GM12873 (cell line): ENCODE measurements at regions not wholly inside any gene's neighbourhood (a gene's known extent, or its start where the extent isn't known, plus 50 kb on each side); places are given as distances from the start of the nearest gene placed in this dataset.

Experiments used
- TF ChIP-seq, protein P1 (sequence below): IDR thresholded peaks from 2 replicates; pipeline ENCODE4 v1.5.1; 2012; ENCODE audit warnings: low read depth, mild to moderate bottlenecking, moderate library complexity, low read length, control low read depth; ENCODE audit not compliant: insufficient read depth; ENCODE audit errors: missing control alignments

DNA sequence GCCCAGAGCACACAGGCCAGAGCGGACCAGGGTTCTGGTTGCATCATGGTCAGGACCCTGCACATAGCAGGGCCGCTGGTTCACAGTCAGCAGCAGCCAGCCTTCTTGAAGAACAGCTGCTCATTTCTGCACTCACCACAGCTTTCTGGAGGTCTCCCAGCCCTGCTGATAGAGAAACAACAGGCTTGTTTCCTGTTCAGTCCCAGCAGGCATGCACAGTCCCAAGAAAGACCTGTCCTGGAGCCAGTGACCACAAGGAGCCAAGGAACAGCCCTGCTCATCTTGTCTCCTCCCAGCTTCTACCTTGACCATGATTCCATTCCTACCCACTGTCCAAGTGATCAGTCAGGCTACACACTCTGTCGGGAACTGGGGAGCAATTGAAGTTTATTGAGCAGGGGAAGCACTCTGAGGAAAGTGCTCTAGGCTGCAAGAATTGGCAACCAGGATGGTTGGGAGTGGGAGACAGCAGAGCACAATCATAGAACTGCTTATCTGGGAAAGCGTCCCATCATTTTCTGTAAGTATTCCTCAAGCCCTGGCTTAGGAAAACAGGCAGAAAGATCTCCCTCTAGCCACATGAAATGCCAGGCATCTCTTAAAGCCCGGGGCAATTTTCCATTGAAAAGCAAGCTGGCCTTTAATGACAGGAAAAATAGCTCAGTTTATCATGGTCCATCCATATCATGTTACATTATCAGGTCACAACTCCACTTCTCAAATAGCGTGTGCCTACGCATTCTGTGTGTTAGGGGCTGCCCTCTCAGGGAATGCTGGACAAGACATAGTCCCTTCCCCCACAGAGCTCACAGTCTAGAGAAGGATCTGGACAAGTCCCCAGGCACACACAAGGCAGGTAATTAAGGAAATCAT is 155.4 kb upstream of the FOXF1 start:
- TF ChIP-seq, protein P1, sequence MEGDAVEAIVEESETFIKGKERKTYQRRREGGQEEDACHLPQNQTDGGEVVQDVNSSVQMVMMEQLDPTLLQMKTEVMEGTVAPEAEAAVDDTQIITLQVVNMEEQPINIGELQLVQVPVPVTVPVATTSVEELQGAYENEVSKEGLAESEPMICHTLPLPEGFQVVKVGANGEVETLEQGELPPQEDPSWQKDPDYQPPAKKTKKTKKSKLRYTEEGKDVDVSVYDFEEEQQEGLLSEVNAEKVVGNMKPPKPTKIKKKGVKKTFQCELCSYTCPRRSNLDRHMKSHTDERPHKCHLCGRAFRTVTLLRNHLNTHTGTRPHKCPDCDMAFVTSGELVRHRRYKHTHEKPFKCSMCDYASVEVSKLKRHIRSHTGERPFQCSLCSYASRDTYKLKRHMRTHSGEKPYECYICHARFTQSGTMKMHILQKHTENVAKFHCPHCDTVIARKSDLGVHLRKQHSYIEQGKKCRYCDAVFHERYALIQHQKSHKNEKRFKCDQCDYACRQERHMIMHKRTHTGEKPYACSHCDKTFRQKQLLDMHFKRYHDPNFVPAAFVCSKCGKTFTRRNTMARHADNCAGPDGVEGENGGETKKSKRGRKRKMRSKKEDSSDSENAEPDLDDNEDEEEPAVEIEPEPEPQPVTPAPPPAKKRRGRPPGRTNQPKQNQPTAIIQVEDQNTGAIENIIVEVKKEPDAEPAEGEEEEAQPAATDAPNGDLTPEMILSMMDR, result no peak

DNA sequence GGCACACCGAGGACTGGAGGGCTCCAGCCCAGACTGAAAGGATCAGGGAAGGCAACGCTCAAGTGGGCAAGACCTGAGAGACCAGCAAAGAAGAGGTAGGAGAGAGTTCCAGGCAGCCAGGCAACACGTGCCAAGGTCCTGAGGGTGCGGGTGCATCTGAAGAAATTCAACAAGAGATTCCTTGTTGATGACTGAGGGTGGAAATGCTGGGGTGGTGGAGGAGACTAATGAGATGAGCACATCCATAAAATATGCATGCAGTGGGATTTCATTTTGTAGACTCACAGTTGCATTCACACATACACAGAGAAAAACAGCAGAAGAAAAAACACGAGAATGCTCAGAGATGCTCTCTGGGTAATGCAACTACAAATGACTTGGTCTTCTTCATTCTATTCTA is 154.8 kb upstream of the FOXF1 start:
- TF ChIP-seq, protein P1, result no peak

DNA sequence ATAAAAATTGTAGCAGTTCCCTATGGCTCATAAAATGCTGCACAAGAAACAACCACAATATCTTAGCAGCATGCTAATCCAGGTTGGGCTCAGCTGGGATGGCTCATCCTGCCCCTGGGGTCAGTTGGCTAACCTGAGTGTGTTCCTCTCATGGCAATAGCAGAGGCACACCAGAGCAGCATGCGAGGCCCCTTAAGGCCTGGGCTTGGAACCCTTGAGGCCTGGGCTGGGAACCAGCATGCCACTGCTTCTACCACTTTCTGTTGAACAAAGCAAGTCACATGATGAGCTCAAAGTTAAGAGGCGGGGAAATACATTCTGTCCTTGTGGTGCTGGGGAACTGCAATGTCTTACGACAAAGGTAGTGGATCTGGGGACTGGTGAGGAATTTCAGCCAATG is 154.4 kb upstream of the FOXF1 start:
- TF ChIP-seq, protein P1, result no peak

DNA sequence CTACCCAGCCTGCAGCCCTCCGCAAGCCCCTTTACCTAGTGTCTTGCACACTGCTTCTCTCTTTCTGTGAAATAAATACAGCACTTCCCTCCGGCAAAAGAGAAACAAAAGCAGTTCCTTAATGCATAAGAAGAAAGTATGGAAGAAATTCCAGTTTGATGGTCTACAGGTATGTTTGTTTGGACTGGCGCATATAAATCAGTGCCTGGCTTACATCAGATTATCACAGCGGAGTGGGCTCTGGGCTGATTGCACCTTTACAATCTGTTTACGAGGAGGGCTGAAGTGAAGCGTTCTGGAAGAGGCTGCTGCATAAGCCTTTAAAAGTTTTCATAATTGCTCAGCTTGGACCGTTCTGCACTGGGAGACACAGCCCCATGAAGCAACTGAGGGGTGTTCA is 153.5 kb upstream of the FOXF1 start:
- TF ChIP-seq, protein P1, result no peak

DNA sequence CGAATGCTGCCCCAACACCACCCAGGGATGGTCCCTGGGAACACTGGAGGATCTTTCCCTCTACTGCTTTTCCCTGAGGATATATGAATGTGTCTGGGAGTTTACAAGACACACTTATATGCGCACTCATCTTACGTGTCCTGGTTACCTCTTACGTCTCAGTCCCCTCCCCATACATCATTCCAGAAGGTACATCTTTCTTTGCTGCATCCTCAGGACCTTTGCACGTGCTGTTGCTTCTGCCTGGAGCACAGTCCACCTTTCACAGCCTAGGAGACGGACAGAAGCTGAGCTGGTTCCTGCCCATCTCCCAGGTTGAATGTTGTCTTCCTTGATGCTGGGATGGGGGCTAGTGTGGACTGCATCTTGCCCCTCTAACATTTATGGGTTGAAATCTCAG is 153.0 kb upstream of the FOXF1 start:
- TF ChIP-seq, protein P1, result no peak

DNA sequence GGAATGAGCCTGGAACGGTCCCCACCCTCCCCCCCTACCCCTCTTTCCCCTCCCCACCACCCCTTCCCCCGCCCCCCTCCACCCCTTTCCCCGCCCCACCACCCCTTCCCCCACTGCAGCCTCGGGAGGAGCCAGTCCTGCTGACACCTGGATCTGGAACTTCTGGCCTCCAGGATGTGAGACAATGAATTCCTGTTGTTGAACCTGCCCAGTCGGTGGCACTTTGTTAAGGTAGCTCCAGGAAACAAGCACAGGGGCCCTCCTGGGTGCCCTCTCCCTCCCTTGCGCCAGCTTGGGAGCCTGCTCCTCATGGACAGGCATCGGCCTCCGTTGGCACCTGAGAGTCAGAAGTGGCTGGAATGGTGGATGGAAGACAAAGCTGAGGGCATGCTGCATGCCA is 152.4 kb upstream of the FOXF1 start:
- TF ChIP-seq, protein P1, result no peak

DNA sequence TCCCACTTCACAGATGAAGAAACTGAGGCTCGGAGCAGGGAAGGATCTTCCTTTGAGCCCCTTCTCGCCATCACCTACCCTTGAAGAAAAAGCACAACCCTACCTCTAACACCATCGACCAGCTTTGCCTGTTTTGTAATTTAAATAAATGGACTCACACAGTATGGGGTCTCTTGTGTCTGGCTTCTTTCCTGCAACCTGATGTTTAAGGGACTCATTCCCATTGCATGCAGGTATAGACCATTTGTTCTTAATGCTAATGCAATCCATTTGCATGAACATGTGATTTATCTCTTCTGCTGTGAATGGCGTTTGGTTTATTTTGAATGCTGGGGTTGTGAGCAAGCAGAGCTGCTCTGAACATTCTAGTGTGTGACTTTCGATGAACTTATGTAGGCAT is 150.8 kb upstream of the FOXF1 start:
- TF ChIP-seq, protein P1, result no peak
